WI38 (cell line): ENCODE measurements at regions not wholly inside any gene's neighbourhood (a gene's known extent, or its start where the extent isn't known, plus 50 kb on each side); places are given as distances from the start of the nearest gene placed in this dataset.
A peak's percentile ranks its signal among the peaks of the same experiment; 100 is the strongest.

Experiments used
- H3K4me3 ChIP-seq: 2 replicates; pipeline ENCODE4 v1.5.1; 2011; ENCODE audit warnings: low read depth, mild to moderate bottlenecking, control low read depth, low read length
- TF ChIP-seq, protein P1 (sequence below): IDR thresholded peaks from 2 replicates; pipeline ENCODE4 v1.5.1; 2012; ENCODE audit warnings: low read depth, mild to moderate bottlenecking, control low read depth, low read length

GRCh38 chr16:85327731-85328675, 215.7 kb upstream of the CIBAR2 start:
- H3K4me3 ChIP-seq, result no peak overlapping the region
- TF ChIP-seq, protein P1, sequence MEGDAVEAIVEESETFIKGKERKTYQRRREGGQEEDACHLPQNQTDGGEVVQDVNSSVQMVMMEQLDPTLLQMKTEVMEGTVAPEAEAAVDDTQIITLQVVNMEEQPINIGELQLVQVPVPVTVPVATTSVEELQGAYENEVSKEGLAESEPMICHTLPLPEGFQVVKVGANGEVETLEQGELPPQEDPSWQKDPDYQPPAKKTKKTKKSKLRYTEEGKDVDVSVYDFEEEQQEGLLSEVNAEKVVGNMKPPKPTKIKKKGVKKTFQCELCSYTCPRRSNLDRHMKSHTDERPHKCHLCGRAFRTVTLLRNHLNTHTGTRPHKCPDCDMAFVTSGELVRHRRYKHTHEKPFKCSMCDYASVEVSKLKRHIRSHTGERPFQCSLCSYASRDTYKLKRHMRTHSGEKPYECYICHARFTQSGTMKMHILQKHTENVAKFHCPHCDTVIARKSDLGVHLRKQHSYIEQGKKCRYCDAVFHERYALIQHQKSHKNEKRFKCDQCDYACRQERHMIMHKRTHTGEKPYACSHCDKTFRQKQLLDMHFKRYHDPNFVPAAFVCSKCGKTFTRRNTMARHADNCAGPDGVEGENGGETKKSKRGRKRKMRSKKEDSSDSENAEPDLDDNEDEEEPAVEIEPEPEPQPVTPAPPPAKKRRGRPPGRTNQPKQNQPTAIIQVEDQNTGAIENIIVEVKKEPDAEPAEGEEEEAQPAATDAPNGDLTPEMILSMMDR, result no peak

GRCh38 chr16:85328676-85329058, 216.4 kb upstream of the CIBAR2 start:
- TF ChIP-seq, protein P1, result no peak
- H3K4me3 ChIP-seq, result no peak overlapping the region

DNA sequence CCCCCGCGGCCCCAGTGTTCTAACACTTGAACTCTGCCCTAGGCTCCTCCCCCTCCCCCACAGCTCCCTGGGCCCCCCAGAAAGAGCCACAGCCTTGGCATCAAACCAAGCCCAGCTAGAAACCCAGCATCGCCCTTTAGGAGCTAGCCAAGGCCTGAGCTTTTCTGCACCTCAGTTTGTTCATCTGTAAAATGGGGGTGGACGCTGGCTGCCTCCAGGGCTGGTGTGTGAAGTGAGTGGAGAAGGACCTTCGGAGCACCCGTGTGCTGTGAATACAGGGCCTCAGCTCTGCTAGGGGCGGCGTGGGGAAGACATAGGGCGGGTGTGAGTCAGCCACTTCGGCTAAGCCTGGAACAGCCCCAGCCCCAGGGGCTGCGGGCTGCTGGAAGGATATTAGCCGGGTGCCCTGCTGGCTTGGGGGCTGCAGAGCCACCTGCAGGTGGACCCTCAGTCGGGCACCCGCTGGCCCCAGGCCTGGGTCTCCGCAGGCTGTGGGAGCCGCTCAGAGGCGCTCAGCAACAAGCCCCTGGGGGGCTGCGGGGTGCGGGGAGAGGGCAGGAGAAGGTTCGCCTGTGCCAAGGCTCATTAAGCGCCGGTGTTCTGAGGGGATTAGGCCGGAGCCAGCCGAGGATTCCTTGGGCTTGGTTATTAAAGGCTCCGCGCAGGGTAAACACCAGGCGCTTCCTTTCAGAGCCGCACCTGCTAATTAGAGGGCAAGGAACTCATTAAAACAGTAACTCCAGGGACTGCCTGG, 217.0 kb upstream of the CIBAR2 start:
- TF ChIP-seq, protein P1, result no peak
- H3K4me3 ChIP-seq, result no peak overlapping the region

DNA sequence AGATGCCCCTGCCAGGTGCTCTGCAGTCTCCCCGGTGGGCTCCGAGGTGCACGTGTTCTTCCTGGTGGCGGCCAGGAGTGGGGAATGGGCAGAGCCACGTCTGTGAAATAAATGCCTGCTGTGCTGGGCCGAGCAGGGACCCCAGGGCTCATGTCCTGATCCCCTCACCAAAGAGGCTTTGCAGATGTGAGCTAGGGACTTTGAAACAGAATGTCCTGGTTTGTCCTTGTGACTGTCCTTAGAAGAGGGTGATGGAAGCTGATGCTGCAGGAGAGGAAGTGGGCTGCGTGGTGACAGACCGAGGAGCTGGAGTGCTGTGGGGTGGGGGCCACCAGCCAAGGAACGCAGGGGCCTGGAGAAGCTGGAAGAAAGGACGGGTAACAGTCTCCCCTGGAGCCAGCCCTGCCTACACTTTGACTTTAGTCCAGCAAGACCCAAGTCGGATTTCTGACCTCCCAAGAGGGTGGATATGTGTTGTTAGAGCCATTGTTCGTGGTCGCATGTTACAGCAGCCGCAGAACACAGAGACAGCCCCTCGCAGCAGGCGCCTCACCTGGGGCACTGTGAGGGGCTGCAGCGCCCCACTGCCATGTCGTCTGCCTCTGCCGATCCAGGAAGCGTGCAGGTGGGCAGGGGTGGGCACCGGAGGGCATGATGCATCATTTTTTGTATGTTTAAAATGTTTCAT, 217.9 kb upstream of the CIBAR2 start:
- TF ChIP-seq, protein P1, result no peak
- no peak overlapping the region for H3K4me3 ChIP-seq

DNA sequence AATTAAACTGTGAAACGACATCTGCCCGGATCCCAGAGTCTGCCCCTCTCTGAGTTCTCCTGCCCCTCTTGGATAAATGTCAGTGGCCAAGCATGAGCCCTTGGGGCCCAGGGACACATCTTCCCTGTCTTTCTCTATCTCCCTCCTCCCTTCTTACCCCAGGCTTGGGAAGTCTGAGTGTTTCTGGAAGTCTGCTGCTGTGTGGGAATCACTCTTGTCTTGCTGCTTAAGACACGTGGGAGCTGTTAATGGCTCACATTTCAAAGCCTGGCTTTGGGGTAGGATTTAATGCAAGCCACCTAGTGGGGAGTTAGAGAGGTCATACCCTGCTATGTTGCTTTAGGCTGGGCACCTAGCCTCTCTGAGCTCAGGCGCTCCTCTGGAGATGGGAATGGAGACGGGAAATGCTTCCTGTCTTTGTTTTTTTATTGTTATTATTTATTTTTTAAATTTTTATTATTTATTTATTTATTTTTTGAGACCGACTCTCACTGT, 218.5 kb upstream of the CIBAR2 start:
- no peak overlapping the region for H3K4me3 ChIP-seq
- TF ChIP-seq, protein P1, result peak; percentile 46

DNA sequence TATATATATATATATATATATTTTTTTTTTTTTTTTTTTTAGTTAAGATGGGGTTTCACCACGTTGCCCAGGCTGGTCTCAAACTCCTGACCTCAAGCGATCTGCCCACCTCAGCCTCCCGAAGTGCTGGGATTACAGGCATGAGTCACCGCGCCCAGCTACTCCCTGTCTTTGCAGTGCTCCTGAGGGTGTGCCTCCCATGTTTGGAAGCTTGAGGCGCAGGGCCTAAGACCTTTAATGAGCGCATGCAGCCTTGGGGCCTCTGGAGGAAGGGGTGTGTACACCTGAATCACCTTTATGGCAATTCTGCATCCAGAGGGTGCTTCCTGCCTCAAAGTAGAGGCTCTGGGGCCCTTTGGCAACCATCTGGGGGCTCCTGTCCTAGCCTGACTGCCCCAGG, 219.4 kb upstream of the CIBAR2 start:
- no peak overlapping the region for H3K4me3 ChIP-seq
- TF ChIP-seq, protein P1, result no peak
